ENCODE measurements at regions not wholly inside any gene's neighbourhood (a gene's known extent, or its start where the extent isn't known, plus 50 kb on each side); places are given as distances from the start of the nearest gene placed in this dataset.

- Histone ChIP-seq H3K79me2 (ENCODE audit: insufficient read depth, low read length) (no peaks in the 10 kb centered on the region), H3K27ac (ENCODE audit: low read depth, low read length) (no peak overlapping the region), H3K36me3 (ENCODE audit: low read length) (no peaks in the 10 kb centered on the region), H3F3A (ENCODE audit: insufficient read depth) (no peaks in the 10 kb centered on the region), H2AFZ (ENCODE audit: low read depth, low read length, severe bottlenecking) (no peak overlapping the region), H4K20me1 (ENCODE audit: low read depth, low read length) (no peaks in the 10 kb centered on the region), H3K4me3 (ENCODE audit: insufficient read depth, low read length, poor library complexity, severe bottlenecking) (no peak overlapping the region), H3K9me3 (ENCODE audit: insufficient read depth, low read length) (no peaks in the 10 kb centered on the region), H3K9me2 (replicated peaks; ENCODE audit: insufficient read depth, low read length) (no peaks in the 10 kb centered on the region), H3K9ac (ENCODE audit: low read length) (no peak overlapping the region), H3K4me2 (ENCODE audit: low read depth, low read length, poor library complexity, severe bottlenecking) (no peak overlapping the region), H3K27me3 (ENCODE audit: low read length) (no peaks in the 10 kb centered on the region)
- TF ChIP-seq EZH2phosphoT487 (conservative IDR thresholded peaks at IDR 0.05; ENCODE audit: low read length), result no peak
- TF ChIP-seq CTCF (IDR thresholded peaks at IDR 0.05; ENCODE audit: insufficient read depth, low read length, poor library complexity, severe bottlenecking), result no peak
These were observed 139.4 kb upstream of the PFN2 start for GRCh38 chr3:150110097-150110496.

- no peak overlapping the region for H3K4me2 ChIP-seq (ENCODE audit: low read depth, low read length, poor library complexity, severe bottlenecking)
- no peak overlapping the region for H3K9ac ChIP-seq (ENCODE audit: low read length)
- TF ChIP-seq EZH2phosphoT487 (conservative IDR thresholded peaks at IDR 0.05; ENCODE audit: low read length) (no peak), CTCF (IDR thresholded peaks at IDR 0.05; ENCODE audit: insufficient read depth, low read length, poor library complexity, severe bottlenecking) (no peak)
- no peaks in the 10 kb centered on the region for H3K27me3 ChIP-seq (ENCODE audit: low read length)
- no peaks in the 10 kb centered on the region for H3K36me3 ChIP-seq (ENCODE audit: low read length)
- H3K9me3 ChIP-seq (ENCODE audit: insufficient read depth, low read length), result no peaks in the 10 kb centered on the region
- no peaks in the 10 kb centered on the region for H3K79me2 ChIP-seq (ENCODE audit: insufficient read depth, low read length)
- H2AFZ ChIP-seq (ENCODE audit: low read depth, low read length, severe bottlenecking), result no peak overlapping the region
- no peaks in the 10 kb centered on the region for H3F3A ChIP-seq (ENCODE audit: insufficient read depth)
- no peak overlapping the region for H3K4me3 ChIP-seq (ENCODE audit: insufficient read depth, low read length, poor library complexity, severe bottlenecking)
- H4K20me1 ChIP-seq (ENCODE audit: low read depth, low read length), result no peaks in the 10 kb centered on the region
- H3K9me2 ChIP-seq (replicated peaks; ENCODE audit: insufficient read depth, low read length), result no peaks in the 10 kb centered on the region
- H3K27ac ChIP-seq (ENCODE audit: low read depth, low read length), result no peak overlapping the region
These were observed 136.9 kb upstream of the PFN2 start for GRCh38 chr3:150107429-150108175.

- no peak overlapping the region for H3K4me3 ChIP-seq (ENCODE audit: insufficient read depth, low read length, poor library complexity, severe bottlenecking)
- H3K27ac ChIP-seq (ENCODE audit: low read depth, low read length), result no peak overlapping the region
- H3K79me2 ChIP-seq (ENCODE audit: insufficient read depth, low read length), result no peaks in the 10 kb centered on the region
- no peak overlapping the region for H3K4me2 ChIP-seq (ENCODE audit: low read depth, low read length, poor library complexity, severe bottlenecking)
- no peak overlapping the region for H2AFZ ChIP-seq (ENCODE audit: low read depth, low read length, severe bottlenecking)
- no peaks in the 10 kb centered on the region for H3K36me3 ChIP-seq (ENCODE audit: low read length)
- no peaks in the 10 kb centered on the region for H4K20me1 ChIP-seq (ENCODE audit: low read depth, low read length)
- no peaks in the 10 kb centered on the region for H3K9me2 ChIP-seq (replicated peaks; ENCODE audit: insufficient read depth, low read length)
- H3K9ac ChIP-seq (ENCODE audit: low read length), result no peak overlapping the region
- TF ChIP-seq CTCF (IDR thresholded peaks at IDR 0.05; ENCODE audit: insufficient read depth, low read length, poor library complexity, severe bottlenecking) (no peak), EZH2phosphoT487 (conservative IDR thresholded peaks at IDR 0.05; ENCODE audit: low read length) (no peak)
- H3F3A ChIP-seq (ENCODE audit: insufficient read depth), result no peaks in the 10 kb centered on the region
- no peaks in the 10 kb centered on the region for H3K27me3 ChIP-seq (ENCODE audit: low read length)
- H3K9me3 ChIP-seq (ENCODE audit: insufficient read depth, low read length), result no peaks in the 10 kb centered on the region
These were observed 136.2 kb upstream of the PFN2 start for GRCh38 chr3:150106740-150107428.
